Activated naive CD4-positive, alpha-beta T cell treated with anti-CD3 and anti-CD28 coated beads, Interleukin-2, amount 50 U/mL, for 24 hours (primary cell): ENCODE measurements at regions not wholly inside any gene's neighbourhood (a gene's known extent, or its start where the extent isn't known, plus 50 kb on each side); places are given as distances from the start of the nearest gene placed in this dataset.

ENCODE experiments used
- H3K27ac Mint-ChIP-seq: one replicate; pipeline ENCODE4 v1.8.0; 2021; ENCODE audit warnings: mild to moderate bottlenecking, mixed read lengths
- H3K27me3 Mint-ChIP-seq: one replicate; pipeline ENCODE4 v1.8.0; 2021; ENCODE audit warnings: mixed read lengths
- H3K36me3 Mint-ChIP-seq: one replicate; pipeline ENCODE4 v1.8.0; 2021; ENCODE audit warnings: mixed read lengths
- H3K4me1 Mint-ChIP-seq: one replicate; pipeline ENCODE4 v1.8.0; 2021; ENCODE audit warnings: mixed read lengths
- H3K4me3 Mint-ChIP-seq: one replicate; pipeline ENCODE4 v1.8.0; 2021; ENCODE audit warnings: mild to moderate bottlenecking, mixed read lengths
- H3K9me3 Mint-ChIP-seq: one replicate; pipeline ENCODE4 v1.8.0; 2021; ENCODE audit warnings: mixed read lengths

DNA sequence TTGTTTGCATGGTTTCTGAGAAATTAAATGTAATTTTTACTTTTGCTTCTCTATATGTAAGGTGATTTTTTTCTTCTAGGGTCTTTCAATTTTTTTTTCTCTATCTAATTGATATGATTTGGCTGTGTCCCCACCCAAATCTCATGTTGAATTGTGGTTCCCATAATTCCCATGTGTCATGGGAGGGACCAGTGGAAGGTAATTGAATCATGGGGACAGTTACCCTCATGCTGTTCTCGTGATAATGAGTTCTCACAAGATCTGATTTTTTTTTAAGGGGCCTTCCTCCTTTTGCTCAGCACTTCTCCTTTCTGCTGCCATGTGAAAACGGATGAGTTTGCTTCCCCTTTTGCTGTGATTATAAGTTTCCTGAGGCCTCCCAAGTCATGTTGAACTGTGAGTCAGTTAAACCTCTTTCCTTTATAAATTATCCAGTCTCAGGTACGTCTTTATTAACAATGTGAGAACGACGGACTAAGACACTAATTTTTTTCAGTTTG lies 150.8 kb downstream of the MTRR start:
- Mint-ChIP-seq H3K27me3 (peaks cover 1% of the 10 kb centered on the region), H3K4me3 (no peak overlapping the region), H3K27ac (no peak overlapping the region), H3K36me3 (no peaks in the 10 kb centered on the region), H3K4me1 (no peaks in the 10 kb centered on the region), H3K9me3 (no peaks in the 10 kb centered on the region)

DNA sequence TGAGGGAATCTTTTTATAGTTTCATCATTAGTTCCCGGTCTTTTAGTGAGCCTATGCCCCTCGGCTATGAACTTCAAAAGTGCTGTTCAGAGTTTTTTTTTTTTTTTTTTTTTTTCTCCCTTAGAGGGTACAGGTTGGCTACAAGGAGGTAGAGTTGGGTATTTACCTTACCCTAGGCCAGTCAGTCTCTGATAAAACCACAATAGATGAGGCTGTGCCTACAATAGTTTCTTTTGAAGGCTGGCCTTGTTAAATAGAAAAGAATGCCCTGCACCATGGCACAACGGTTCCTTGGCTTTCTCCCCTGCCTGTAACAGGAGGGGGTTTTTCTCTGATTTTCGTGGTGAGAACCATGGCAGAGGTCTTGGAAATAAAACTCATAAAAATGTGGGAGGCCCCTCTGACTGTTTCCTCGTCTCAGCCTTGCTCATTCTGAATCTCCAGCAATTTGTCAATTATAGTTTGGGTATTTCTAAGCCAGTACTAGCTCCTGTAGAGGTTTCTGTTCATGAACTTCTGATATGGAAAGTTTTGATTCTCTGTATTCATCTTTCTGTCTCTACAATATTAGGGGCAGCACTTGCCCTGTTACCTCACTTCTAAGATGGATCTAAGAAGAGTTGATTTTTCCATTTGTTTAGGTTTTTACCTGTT lies 152.0 kb downstream of the MTRR start:
- H3K36me3 Mint-ChIP-seq = no peaks in the 10 kb centered on the region
- H3K4me3 Mint-ChIP-seq = no peak overlapping the region
- no peak overlapping the region for H3K27ac Mint-ChIP-seq
- no peaks in the 10 kb centered on the region for H3K4me1 Mint-ChIP-seq
- peaks cover 1% of the 10 kb centered on the region for H3K27me3 Mint-ChIP-seq
- H3K9me3 Mint-ChIP-seq = no peaks in the 10 kb centered on the region

DNA sequence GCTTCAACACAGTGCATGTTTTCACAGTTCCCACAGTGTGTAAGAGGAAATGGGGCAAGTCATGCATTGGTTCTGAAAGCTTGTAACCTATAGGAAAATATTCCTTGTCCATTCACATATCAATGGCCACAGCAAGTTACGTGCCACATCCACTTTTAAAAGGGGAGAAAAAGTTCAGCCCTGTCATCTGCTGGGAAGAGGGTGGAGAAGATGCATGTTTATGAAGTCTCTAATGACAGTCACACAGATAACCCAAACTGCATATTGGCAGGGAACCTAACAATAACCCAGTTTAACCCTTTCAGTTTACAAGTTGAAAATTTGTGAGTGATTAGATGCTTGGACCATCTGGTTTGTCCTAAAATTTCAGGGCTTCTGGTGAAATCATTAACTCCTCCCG lies 159.3 kb downstream of the MTRR start:
- H3K27ac Mint-ChIP-seq = no peak overlapping the region
- no peaks in the 10 kb centered on the region for H3K36me3 Mint-ChIP-seq
- peaks cover 4% of the 10 kb centered on the region for H3K9me3 Mint-ChIP-seq
- H3K4me3 Mint-ChIP-seq = no peak overlapping the region
- H3K27me3 Mint-ChIP-seq = peaks cover 1% of the 10 kb centered on the region
- no peaks in the 10 kb centered on the region for H3K4me1 Mint-ChIP-seq

DNA sequence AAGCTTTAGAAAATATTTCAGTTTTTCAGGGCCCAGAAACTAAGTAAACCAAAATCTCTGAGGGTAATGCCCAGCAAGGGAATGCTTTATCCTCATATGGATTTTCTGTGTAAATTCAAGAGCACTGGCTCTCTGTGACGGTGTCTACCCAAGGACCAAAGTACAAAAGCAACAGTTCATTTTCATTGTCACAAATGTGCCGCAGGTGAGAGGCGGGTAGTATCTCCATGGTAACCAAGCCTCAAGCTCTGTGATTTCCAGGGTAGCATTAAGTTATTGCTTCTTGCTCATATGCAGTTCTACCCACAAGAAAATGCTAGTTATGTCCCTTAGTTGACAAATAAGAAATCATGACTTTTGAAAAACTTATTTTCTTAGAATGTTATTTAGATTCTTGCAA lies 164.3 kb downstream of the MTRR start:
- Mint-ChIP-seq H3K4me3 (no peak overlapping the region), H3K36me3 (no peaks in the 10 kb centered on the region), H3K9me3 (peaks cover 4% of the 10 kb centered on the region), H3K27me3 (no peaks in the 10 kb centered on the region), H3K4me1 (no peaks in the 10 kb centered on the region), H3K27ac (no peak overlapping the region)

DNA sequence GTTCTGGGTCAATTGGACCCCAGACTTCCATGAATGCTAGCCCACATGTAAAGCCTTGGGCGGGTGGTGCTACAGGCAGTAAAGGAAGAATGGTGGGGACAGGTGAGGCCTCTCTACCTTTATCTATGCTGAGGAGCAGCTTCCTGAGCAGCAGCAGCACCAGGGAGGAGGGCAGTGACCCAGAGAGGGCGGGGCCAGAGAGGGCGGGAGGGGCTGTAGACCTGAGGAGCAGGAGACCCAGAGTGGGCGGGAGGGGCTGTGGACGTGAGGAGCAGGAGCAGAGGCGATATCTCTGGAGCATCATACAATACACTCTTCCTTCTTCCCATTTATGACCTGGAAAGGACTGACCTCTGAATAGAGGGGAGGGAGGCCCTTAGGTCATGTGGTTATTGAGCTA lies 165.9 kb downstream of the MTRR start:
- no peaks in the 10 kb centered on the region for H3K36me3 Mint-ChIP-seq
- no peaks in the 10 kb centered on the region for H3K27me3 Mint-ChIP-seq
- H3K4me3 Mint-ChIP-seq = no peak overlapping the region
- H3K9me3 Mint-ChIP-seq = peaks cover 4% of the 10 kb centered on the region
- no peaks in the 10 kb centered on the region for H3K4me1 Mint-ChIP-seq
- no peak overlapping the region for H3K27ac Mint-ChIP-seq

DNA sequence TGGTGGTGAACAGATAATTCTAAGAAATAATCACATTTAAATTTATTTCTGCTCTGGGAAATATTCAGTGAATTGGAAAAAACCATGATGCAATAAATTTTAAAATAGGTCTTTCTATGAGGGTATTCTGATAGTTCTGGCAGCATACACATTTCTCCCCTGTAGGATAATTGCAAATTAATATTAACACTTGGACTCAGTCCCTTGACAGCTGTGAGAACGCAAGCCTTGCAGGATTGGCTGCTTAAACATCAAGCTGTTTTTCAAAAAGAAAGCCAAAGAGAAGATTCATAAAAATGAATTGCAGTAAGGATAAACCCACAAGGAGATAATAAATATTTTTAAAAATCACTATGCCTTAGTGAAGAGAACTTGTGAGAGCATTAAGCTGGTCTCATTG lies 180.0 kb downstream of the MTRR start:
- H3K4me3 Mint-ChIP-seq = no peak overlapping the region
- no peak overlapping the region for H3K27ac Mint-ChIP-seq
- peaks cover 4% of the 10 kb centered on the region for H3K9me3 Mint-ChIP-seq
- H3K4me1 Mint-ChIP-seq = no peaks in the 10 kb centered on the region
- no peaks in the 10 kb centered on the region for H3K36me3 Mint-ChIP-seq
- H3K27me3 Mint-ChIP-seq = no peaks in the 10 kb centered on the region

DNA sequence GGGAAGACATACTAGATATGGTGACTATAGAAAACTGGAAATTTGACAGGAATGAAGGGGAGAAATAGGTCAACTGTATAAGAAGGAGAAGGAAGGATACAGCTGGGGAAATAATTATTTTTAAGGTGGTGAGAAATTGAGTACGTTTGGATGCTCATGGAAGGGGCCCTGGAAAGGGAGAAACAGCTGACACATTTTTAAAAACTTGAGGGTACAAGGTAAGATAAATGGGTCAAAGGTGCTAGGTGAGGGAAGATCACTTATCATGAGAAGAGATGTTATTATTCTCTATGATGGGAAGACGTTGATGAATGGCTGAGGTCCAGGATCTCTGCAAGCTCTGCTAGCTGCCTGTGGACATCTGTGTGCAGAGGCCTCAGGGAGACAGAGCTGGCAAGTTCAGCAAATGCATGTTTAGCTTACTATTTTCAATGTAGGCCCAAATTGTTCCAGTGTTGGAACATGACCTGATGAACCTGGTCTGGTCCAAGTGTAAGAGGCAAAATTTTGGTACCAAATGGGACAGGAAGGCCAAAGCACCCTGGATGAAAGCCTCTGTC lies 181.7 kb downstream of the MTRR start:
- Mint-ChIP-seq H3K9me3 (peaks cover 4% of the 10 kb centered on the region), H3K4me1 (no peaks in the 10 kb centered on the region), H3K36me3 (no peaks in the 10 kb centered on the region), H3K4me3 (no peak overlapping the region), H3K27me3 (no peaks in the 10 kb centered on the region), H3K27ac (no peak overlapping the region)

DNA sequence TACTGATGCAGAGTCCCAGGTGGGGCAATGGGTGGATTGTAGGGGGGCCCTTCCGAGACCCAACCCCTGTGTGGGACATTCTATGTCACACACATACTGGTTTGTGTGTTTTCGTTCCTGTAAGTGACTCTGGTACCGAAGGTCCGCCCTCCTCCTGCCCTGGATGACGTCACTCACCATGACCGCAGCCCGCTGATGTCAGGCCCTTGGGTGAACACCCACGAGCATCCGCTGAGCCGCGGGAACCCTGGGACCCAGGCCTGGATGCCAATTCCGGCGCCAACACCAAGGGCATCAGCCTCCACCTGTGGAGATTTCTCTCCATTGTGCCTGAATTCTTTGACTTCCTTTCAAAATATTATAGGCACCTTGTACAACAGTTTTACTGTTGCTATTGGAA lies 184.3 kb downstream of the MTRR start:
- no peaks in the 10 kb centered on the region for H3K27me3 Mint-ChIP-seq
- H3K27ac Mint-ChIP-seq = no peak overlapping the region
- H3K4me1 Mint-ChIP-seq = no peaks in the 10 kb centered on the region
- H3K36me3 Mint-ChIP-seq = no peaks in the 10 kb centered on the region
- H3K9me3 Mint-ChIP-seq = peaks cover 4% of the 10 kb centered on the region
- no peak overlapping the region for H3K4me3 Mint-ChIP-seq

DNA sequence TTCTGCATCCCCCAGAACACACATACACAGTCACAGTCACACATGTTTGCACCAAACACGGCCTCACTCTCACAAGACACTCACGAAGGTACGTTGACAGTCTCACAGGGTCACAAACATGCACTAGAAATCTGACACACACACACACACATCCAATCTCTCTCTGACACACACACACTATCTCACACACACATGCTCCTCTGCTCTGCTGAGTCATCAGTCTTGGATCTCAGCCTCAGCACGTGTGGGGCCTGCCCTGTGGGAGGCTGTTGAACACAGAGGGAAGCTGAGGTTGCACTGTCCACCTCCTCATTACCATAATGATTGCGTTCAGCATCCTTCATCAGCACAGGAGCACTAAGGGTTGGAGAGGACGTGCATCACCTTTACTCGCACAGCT lies 188.8 kb downstream of the MTRR start:
- no peaks in the 10 kb centered on the region for H3K4me1 Mint-ChIP-seq
- no peaks in the 10 kb centered on the region for H3K27me3 Mint-ChIP-seq
- no peaks in the 10 kb centered on the region for H3K36me3 Mint-ChIP-seq
- no peak overlapping the region for H3K27ac Mint-ChIP-seq
- H3K4me3 Mint-ChIP-seq = no peak overlapping the region
- no peaks in the 10 kb centered on the region for H3K9me3 Mint-ChIP-seq

DNA sequence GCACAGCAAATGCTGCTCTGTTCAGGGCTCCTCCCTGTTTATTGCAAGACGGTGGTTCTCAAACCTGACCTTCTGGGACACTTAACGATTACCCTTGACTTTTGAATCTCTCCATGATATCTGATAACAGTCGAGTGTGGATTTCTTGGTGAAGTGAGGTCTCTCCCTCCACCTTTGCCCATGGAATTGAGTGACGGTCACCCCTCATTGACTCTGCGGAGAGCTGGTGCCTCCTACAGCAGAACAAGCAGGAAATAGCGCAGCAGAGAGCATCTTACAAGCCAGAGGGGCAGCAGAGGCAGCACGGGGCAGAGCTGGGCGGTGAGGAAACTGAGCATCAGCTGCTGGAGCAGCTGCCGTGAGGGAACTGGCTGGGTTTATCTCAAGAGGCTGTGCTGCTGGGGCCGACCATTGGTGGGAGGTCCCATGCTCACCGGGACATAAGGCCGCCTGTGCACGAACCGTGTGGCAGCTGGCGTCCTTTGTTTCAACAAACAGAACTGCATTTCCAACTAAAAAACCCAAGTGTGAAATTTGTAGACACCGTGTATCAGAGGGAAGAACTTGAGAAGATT lies 189.8 kb downstream of the MTRR start:
- Mint-ChIP-seq H3K36me3 (no peaks in the 10 kb centered on the region), H3K4me1 (no peaks in the 10 kb centered on the region), H3K27ac (no peak overlapping the region), H3K27me3 (no peaks in the 10 kb centered on the region), H3K4me3 (no peak overlapping the region), H3K9me3 (no peaks in the 10 kb centered on the region)

DNA sequence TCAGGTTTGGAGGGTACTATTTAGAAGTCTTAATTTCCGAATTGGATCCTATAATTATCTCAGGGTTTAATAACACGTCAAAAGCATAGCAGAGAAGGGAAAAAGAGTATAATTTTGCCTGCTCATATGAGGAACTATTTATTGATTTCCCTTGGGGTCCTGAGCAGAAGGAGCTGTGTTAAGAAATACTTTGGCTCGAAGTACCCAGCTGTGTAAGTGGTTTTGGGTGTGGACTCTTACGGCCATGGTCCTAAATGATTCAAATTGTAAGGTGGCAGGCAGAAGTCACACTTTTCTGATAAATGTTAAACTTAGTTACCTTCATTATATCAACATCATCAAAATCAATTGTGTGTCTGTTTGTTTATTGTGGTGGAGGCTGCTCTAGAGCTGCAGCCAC lies 190.4 kb downstream of the MTRR start:
- no peak overlapping the region for H3K4me3 Mint-ChIP-seq
- no peak overlapping the region for H3K27ac Mint-ChIP-seq
- H3K4me1 Mint-ChIP-seq = no peaks in the 10 kb centered on the region
- H3K9me3 Mint-ChIP-seq = no peaks in the 10 kb centered on the region
- no peaks in the 10 kb centered on the region for H3K36me3 Mint-ChIP-seq
- H3K27me3 Mint-ChIP-seq = no peaks in the 10 kb centered on the region

DNA sequence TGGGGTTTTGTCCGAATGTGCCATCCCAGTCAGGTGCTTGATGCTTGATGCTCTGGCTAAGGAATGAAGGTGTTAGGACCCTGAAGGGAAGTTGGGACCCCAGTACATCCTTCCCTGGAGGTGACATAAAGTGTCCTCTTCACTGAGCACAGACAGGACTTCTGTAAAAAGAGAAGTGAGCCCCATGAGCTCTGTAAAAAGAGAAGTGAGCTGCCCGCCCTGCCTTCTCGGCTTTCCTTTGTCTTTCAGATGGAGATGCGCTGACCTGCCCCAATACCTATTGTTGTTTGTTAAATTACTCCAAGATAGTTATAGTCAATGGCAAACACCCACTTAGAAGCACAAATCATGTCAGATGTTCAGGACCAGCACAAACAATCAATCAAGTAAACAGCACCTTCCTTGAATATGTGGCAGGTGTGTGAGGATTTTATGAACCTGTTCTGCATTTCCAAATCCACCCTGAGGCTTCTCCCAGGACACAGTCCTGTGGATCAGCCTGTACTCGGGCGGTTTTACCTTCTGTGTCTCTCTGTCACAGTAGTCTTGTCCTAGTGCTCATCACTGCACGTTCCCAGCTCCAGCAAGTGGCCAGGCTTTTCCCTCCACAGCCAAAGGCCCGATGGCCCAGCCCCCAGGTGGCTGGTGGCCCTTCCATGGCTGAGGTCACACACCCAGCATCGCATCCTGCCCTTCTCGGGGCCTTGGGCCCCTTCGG lies 191.4 kb downstream of the MTRR start:
- Mint-ChIP-seq H3K27ac (no peak overlapping the region), H3K36me3 (no peaks in the 10 kb centered on the region), H3K27me3 (no peaks in the 10 kb centered on the region)

DNA sequence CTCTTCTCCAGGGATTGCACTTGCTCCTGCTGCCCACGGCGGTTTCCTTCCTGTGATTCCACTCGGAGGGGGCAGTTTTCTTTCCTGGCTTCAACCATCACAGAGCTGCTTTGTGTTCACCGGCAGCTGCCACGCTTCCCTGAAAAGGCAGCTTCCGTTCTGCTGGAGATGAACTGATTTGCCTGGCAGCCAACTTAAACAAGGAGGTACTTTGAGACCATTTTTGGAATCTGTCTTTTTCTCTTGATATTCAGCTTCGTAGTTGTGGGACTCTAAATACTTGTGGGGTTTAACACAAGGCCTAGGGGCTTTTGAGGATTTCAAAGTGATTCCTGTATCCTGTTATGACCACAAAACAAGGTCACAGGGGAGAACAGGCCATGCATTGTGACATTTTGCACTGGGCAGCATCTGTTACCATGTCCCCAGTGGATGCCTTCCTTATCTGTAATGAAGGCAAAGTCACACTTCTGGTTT lies 192.0 kb downstream of the MTRR start:
- no peak overlapping the region for H3K4me3 Mint-ChIP-seq
- H3K36me3 Mint-ChIP-seq = no peaks in the 10 kb centered on the region
- no peak overlapping the region for H3K27ac Mint-ChIP-seq

More for the DNA sequence above, 191.4 kb downstream of the MTRR start:
- Mint-ChIP-seq H3K9me3 (no peaks in the 10 kb centered on the region), H3K4me1 (no peaks in the 10 kb centered on the region), H3K4me3 (no peak overlapping the region)

DNA sequence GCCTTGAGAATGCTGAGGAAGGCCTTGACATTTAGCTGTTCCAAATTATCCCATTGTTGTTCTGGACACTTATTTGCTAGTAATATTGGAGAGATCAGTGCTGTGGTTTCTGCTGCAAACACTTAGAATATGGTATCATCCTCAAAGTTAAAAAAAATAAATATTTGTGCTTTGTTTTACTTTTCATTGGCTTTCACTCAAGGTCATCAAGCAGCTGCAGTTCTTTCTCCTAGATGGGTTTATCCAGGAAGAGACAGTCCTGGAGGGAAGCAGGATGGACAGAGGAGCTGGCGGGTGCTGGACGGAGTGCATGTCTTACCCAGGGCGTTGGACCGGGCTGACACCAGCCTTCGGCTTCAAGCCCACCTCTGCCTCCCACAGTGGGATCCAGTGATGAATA lies 193.6 kb downstream of the MTRR start:
- Mint-ChIP-seq H3K4me3 (no peak overlapping the region), H3K9me3 (no peaks in the 10 kb centered on the region), H3K4me1 (no peaks in the 10 kb centered on the region), H3K27ac (no peak overlapping the region), H3K36me3 (no peaks in the 10 kb centered on the region), H3K27me3 (no peaks in the 10 kb centered on the region)

More for the DNA sequence above, 192.0 kb downstream of the MTRR start:
- Mint-ChIP-seq H3K4me1 (no peaks in the 10 kb centered on the region), H3K27me3 (no peaks in the 10 kb centered on the region), H3K9me3 (no peaks in the 10 kb centered on the region)

DNA sequence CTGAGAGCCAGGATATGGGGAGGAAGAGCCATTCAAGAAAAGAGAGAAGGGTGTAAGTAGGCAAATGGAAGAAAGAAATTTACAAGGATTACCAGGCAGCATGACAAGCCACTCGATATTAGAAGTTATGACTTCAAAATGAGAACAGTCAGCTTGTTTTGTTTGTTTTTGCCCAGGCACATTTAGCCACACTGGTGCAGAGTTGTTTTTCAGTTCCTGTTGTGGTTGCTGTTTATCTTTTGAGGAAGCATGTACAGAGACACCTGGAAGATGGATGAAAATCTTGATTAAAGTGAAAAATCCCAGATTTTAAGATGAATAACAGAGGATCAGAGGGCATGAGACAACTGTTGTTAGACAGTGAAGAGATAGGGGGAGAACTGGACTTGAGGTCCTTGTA lies 199.1 kb downstream of the MTRR start:
- Mint-ChIP-seq H3K4me3 (no peak overlapping the region), H3K4me1 (no peaks in the 10 kb centered on the region), H3K27me3 (no peaks in the 10 kb centered on the region), H3K36me3 (no peaks in the 10 kb centered on the region), H3K27ac (no peak overlapping the region), H3K9me3 (peaks cover 5% of the 10 kb centered on the region)

DNA sequence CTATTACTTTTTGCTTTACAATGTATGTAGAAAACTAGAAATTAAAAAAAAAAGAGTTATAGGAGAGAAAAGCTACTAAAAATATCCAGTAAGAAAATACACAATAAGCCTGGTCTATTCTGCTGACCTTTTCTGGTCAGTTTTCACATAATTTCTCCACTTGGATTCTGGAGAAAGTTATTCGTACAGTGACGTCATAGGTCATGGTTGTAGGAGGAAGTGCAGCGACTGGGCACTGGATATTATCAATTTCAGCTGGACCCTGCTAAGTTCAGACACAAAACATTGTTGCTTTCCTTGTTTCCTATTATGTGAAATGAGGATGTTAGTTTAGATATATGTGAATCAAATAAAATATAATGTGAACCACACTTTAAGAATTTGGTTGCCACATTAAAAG lies 201.2 kb downstream of the MTRR start:
- no peaks in the 10 kb centered on the region for H3K36me3 Mint-ChIP-seq
- H3K27ac Mint-ChIP-seq = no peak overlapping the region
- H3K4me3 Mint-ChIP-seq = no peak overlapping the region
- H3K9me3 Mint-ChIP-seq = peaks cover 5% of the 10 kb centered on the region
- no peaks in the 10 kb centered on the region for H3K4me1 Mint-ChIP-seq
- no peaks in the 10 kb centered on the region for H3K27me3 Mint-ChIP-seq
